BE2C (cell line): ENCODE measurements at regions not wholly inside any gene's neighbourhood (a gene's known extent, or its start where the extent isn't known, plus 50 kb on each side); places are given as distances from the start of the nearest gene placed in this dataset.
"Not testable (repeated sequence)": the region's sequence is repeated elsewhere in the genome, so short reads cannot be mapped to it uniquely, and the experiment has no call there.

ENCODE experiments used
- DNase-seq: peaks from one replicate; pipeline ENCODE4 v3.0.0-alpha.2; 2020
- H3K27me3 ChIP-seq: fragments of 250-450 bp; sonication (Bioruptor Pico); 2 replicates; pipeline ENCODE4 v1.5.1; 2020; ENCODE audit warnings: mild to moderate bottlenecking
- H3K36me3 ChIP-seq: fragments of 250-450 bp; sonication (Bioruptor Pico); 2 replicates; pipeline ENCODE4 v1.5.1; 2020; ENCODE audit warnings: mild to moderate bottlenecking
- H3K4me1 ChIP-seq: fragments of 250-450 bp; sonication (Bioruptor Pico); 2 replicates; pipeline ENCODE4 v1.5.1; 2020
- H3K4me3 ChIP-seq: 2 replicates; pipeline ENCODE4 v1.5.1; 2011; ENCODE audit warnings: low read depth, low read length
- H3K9me3 ChIP-seq: fragments of 250-450 bp; sonication (Bioruptor Pico); 2 replicates; pipeline ENCODE4 v1.5.1; 2020
- TF ChIP-seq, protein P1 (sequence below): IDR thresholded peaks from 2 replicates; pipeline ENCODE4 v1.5.1; 2012; ENCODE audit warnings: mild to moderate bottlenecking, low read depth, low read length

DNA sequence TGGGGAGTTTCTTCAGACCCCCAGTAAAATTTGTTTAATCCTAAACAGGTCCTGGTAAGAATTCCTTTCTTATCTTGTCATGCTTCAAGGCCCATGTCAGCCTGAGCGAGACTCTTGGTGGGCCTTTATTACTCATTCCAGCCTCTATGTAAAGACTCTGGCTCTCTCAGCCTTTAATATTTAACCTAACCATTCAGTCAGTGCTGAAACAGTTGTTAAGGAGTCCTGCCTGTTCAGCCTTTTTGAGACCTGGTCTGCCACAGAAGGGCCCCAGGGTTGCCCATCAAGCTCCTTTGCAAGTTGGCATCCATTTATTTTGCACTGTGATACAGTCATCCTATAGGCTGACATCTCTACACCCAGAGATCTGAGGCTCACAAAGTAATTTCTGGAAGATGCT lies 107.7 kb upstream of the VANGL1 start:
- TF ChIP-seq, protein P1, sequence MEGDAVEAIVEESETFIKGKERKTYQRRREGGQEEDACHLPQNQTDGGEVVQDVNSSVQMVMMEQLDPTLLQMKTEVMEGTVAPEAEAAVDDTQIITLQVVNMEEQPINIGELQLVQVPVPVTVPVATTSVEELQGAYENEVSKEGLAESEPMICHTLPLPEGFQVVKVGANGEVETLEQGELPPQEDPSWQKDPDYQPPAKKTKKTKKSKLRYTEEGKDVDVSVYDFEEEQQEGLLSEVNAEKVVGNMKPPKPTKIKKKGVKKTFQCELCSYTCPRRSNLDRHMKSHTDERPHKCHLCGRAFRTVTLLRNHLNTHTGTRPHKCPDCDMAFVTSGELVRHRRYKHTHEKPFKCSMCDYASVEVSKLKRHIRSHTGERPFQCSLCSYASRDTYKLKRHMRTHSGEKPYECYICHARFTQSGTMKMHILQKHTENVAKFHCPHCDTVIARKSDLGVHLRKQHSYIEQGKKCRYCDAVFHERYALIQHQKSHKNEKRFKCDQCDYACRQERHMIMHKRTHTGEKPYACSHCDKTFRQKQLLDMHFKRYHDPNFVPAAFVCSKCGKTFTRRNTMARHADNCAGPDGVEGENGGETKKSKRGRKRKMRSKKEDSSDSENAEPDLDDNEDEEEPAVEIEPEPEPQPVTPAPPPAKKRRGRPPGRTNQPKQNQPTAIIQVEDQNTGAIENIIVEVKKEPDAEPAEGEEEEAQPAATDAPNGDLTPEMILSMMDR = no peak

DNA sequence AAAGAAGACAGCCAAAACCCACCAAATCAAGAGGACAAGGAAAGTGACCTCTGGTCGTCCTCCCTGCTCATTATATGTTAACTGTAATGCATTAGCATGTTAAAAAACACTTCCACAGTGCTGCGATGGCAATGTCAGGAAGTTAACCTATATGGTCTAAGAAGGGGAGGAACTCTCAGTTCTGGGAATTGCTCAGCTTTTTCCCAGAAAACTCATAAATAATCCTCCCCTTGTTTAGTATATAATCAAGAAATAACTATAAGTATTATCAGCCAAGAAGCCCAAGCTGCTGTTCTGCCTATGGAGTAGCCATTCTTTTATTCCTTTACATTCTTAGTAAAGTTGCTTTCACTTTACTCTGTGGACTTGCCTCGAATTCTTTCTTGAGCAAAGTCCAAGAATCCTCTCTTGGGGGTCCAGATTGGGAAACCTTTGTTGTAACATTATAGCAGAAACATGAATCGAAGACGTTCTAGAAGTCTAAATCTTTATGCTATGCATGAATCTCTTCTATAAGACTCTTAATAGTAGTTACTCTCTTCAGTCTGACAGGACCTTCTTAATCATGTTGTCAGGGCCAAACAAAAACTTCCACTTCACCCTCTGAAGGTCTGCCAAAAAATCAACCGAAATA lies 110.0 kb upstream of the VANGL1 start:
- no peak for DNase-seq
- Histone ChIP-seq H3K4me3 (no peak overlapping the region), H3K4me1 (no peaks in the 10 kb centered on the region), H3K27me3 (no peaks in the 10 kb centered on the region), H3K9me3 (no peaks in the 10 kb centered on the region), H3K36me3 (no peaks in the 10 kb centered on the region)
- TF ChIP-seq, protein P1 = no peak

More for the DNA sequence above, 107.7 kb upstream of the VANGL1 start:
- Histone ChIP-seq H3K4me3 (no peak overlapping the region), H3K36me3 (no peaks in the 10 kb centered on the region), H3K4me1 (no peaks in the 10 kb centered on the region), H3K9me3 (no peaks in the 10 kb centered on the region), H3K27me3 (no peaks in the 10 kb centered on the region)
- no peak for DNase-seq

DNA sequence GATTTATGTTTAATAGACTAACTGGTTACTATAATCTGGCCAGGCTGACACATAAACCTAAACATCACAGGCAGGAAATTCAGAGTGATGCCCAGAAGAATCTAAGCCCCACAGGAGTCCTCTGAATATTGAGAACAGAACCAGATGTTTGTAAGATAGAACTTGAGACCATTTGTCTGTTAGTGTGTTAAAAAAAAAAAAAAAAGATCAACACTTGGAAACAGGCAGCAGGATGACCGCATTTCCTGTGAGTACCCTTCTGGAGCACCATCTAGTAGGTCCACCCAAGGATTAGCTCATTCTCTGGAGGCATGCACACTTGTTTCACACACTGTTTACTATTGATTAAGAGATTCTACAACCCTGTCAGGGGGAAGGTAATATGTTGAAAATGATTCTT lies 111.4 kb upstream of the VANGL1 start:
- no peaks in the 10 kb centered on the region for H3K36me3 ChIP-seq
- H3K27me3 ChIP-seq = no peaks in the 10 kb centered on the region
- H3K4me1 ChIP-seq = no peaks in the 10 kb centered on the region
- TF ChIP-seq, protein P1 = no peak
- no peak for DNase-seq
- H3K9me3 ChIP-seq = no peaks in the 10 kb centered on the region
- H3K4me3 ChIP-seq = no peak overlapping the region

DNA sequence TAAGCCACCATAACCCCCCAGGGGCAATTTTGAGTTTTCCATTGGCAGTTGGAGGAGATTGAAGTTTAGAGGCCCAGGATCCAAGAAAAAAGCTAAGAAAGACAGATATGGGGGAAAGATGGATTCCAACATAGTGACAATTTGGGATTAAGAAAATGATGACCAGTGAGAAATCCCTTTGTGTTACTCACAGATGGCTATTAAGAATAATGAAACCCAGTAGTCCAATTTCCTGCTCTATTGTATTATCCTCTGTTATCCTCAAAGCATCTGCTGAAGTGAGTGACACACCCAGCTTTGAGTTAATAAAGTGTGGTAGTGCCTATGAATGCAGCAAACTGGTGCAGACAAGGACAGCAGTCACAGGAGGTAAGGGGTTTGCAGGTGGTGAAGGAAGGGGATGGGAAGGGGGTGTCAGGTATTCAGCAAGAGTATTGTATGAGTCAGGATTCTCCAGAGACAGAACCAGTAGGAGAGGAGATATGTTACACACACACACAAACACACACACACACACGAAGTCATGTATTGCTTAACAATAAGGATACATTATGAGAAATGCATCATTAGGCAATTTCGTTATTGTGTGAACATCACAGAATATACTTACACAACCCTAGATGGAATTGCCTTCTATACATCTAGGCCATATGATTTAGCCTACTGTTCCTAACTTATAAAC lies 112.4 kb upstream of the VANGL1 start:
- H3K4me3 ChIP-seq = no peak overlapping the region
- H3K9me3 ChIP-seq = no peaks in the 10 kb centered on the region
- H3K27me3 ChIP-seq = no peaks in the 10 kb centered on the region
- no peak for DNase-seq
- no peaks in the 10 kb centered on the region for H3K4me1 ChIP-seq
- no peaks in the 10 kb centered on the region for H3K36me3 ChIP-seq
- TF ChIP-seq, protein P1 = no peak

DNA sequence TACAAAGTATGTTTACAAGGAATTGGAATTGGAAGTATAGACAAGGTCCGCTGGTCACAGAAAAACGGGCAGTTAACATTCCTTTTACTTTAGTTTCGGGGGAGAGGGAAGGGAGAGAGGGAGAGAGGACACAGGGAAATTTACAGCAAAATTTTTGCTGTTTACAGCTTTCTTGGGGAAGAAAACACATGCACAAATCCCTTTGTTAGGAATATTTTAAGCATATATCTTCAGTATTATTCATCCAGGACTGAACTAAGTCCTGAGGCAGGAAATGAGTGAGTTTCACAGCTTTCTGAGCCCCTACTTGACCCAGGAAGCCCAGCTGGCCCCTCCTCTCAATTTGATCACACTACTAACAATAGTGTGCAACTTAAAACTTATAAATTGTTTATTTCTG lies 113.4 kb upstream of the VANGL1 start:
- not testable (repeated sequence) for H3K4me3 ChIP-seq, H3K27me3 ChIP-seq, H3K9me3 ChIP-seq, H3K36me3 ChIP-seq, H3K4me1 ChIP-seq, DNase-seq

DNA sequence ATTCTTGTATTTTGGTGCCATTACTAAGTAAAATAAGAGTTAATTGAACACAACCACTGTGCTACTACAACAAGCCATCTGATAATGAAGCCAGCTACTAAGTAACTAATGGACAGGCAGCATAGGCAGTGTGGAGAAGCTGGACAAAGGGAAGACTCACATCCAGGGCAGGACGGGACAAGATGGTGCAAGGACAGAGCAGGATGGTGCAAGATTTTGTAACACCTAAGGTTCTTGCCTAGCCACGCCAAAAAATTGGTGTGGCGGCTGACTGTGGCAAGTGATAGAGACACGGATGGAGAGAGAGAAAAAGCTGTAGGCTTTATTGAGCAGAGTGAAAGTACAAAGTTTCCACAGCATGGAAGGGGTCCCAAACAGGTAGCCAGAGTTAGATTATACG lies 114.0 kb upstream of the VANGL1 start:
- DNase-seq = no peak
- Histone ChIP-seq H3K36me3 (no peaks in the 10 kb centered on the region), H3K27me3 (no peaks in the 10 kb centered on the region), H3K9me3 (no peaks in the 10 kb centered on the region), H3K4me1 (no peaks in the 10 kb centered on the region), H3K4me3 (no peak overlapping the region)
- TF ChIP-seq, protein P1 = no peak
